ENCODE measurements at regions not wholly inside any gene's neighbourhood (a gene's known extent, or its start where the extent isn't known, plus 50 kb on each side); places are given as distances from the start of the nearest gene placed in this dataset.

GRCh38 chr11:92753161-92753560, 216.3 kb upstream of the MTNR1B start:
- Histone ChIP-seq H3K4me2 (ENCODE audit: low read depth, low read length, poor library complexity, severe bottlenecking) (no peak overlapping the region), H3K4me3 (ENCODE audit: insufficient read depth, low read length, poor library complexity, severe bottlenecking) (no peak overlapping the region), H3K79me2 (ENCODE audit: insufficient read depth, low read length) (no peaks in the 10 kb centered on the region), H3K9ac (ENCODE audit: low read length) (no peak overlapping the region), H4K20me1 (ENCODE audit: low read depth, low read length) (no peaks in the 10 kb centered on the region), H3K27ac (ENCODE audit: low read depth, low read length) (no peak overlapping the region), H3K9me3 (ENCODE audit: insufficient read depth, low read length) (no peaks in the 10 kb centered on the region), H2AFZ (ENCODE audit: low read depth, low read length, severe bottlenecking) (no peak overlapping the region), H3K27me3 (ENCODE audit: low read length) (no peaks in the 10 kb centered on the region; the same call in 1 of the 2 replicates), H3F3A (ENCODE audit: insufficient read depth) (no peaks in the 10 kb centered on the region), H3K36me3 (ENCODE audit: low read length) (no peaks in the 10 kb centered on the region), H3K9me2 (replicated peaks; ENCODE audit: insufficient read depth, low read length) (no peaks in the 10 kb centered on the region)
- TF ChIP-seq EZH2phosphoT487 (conservative IDR thresholded peaks at IDR 0.05; ENCODE audit: low read length) = no peak
- no peak for TF ChIP-seq CTCF (IDR thresholded peaks at IDR 0.05; ENCODE audit: insufficient read depth, low read length, poor library complexity, severe bottlenecking)

GRCh38 chr11:92758241-92758780, 211.1 kb upstream of the MTNR1B start:
- Histone ChIP-seq H3K4me3 (ENCODE audit: insufficient read depth, low read length, poor library complexity, severe bottlenecking) (no peak overlapping the region), H3K27ac (ENCODE audit: low read depth, low read length) (no peak overlapping the region), H3F3A (ENCODE audit: insufficient read depth) (no peaks in the 10 kb centered on the region), H3K9me2 (replicated peaks; ENCODE audit: insufficient read depth, low read length) (no peaks in the 10 kb centered on the region), H3K36me3 (ENCODE audit: low read length) (no peaks in the 10 kb centered on the region), H3K27me3 (ENCODE audit: low read length) (no peaks in the 10 kb centered on the region; the same call in 1 of the 2 replicates), H3K79me2 (ENCODE audit: insufficient read depth, low read length) (no peaks in the 10 kb centered on the region), H2AFZ (ENCODE audit: low read depth, low read length, severe bottlenecking) (no peak overlapping the region), H4K20me1 (ENCODE audit: low read depth, low read length) (no peaks in the 10 kb centered on the region), H3K9ac (ENCODE audit: low read length) (no peak overlapping the region), H3K9me3 (ENCODE audit: insufficient read depth, low read length) (no peaks in the 10 kb centered on the region), H3K4me2 (ENCODE audit: low read depth, low read length, poor library complexity, severe bottlenecking) (no peak overlapping the region)
- TF ChIP-seq EZH2phosphoT487 (conservative IDR thresholded peaks at IDR 0.05; ENCODE audit: low read length) (no peak), CTCF (IDR thresholded peaks at IDR 0.05; ENCODE audit: insufficient read depth, low read length, poor library complexity, severe bottlenecking) (no peak)

GRCh38 chr11:92759571-92760214, 209.8 kb upstream of the MTNR1B start:
- Histone ChIP-seq H3K9ac (ENCODE audit: low read length) (no peak overlapping the region), H3K4me2 (ENCODE audit: low read depth, low read length, poor library complexity, severe bottlenecking) (no peak overlapping the region), H4K20me1 (ENCODE audit: low read depth, low read length) (no peaks in the 10 kb centered on the region), H3K27me3 (ENCODE audit: low read length) (no peaks in the 10 kb centered on the region; the same call in 1 of the 2 replicates), H3K9me3 (ENCODE audit: insufficient read depth, low read length) (no peaks in the 10 kb centered on the region), H3K4me3 (ENCODE audit: insufficient read depth, low read length, poor library complexity, severe bottlenecking) (no peak overlapping the region), H3K9me2 (replicated peaks; ENCODE audit: insufficient read depth, low read length) (no peaks in the 10 kb centered on the region), H3K79me2 (ENCODE audit: insufficient read depth, low read length) (no peaks in the 10 kb centered on the region), H2AFZ (ENCODE audit: low read depth, low read length, severe bottlenecking) (no peak overlapping the region), H3F3A (ENCODE audit: insufficient read depth) (no peaks in the 10 kb centered on the region), H3K36me3 (ENCODE audit: low read length) (no peaks in the 10 kb centered on the region), H3K27ac (ENCODE audit: low read depth, low read length) (no peak overlapping the region)
- TF ChIP-seq EZH2phosphoT487 (conservative IDR thresholded peaks at IDR 0.05; ENCODE audit: low read length) (no peak), CTCF (IDR thresholded peaks at IDR 0.05; ENCODE audit: insufficient read depth, low read length, poor library complexity, severe bottlenecking) (no peak)

Data from SU-DHL-6 (cell line).